ENCODE measurements at regions not wholly inside any gene's neighbourhood (a gene's known extent, or its start where the extent isn't known, plus 50 kb on each side); places are given as distances from the start of the nearest gene placed in this dataset.

- no peaks in the 10 kb centered on the region for H3K9me3 ChIP-seq
- no peak overlapping the region for H3K27ac ChIP-seq
- FAIRE-seq (no peak), DNase-seq (ENCODE audit: low read depth in 1 of 2, low spot score in 1 of 2) (no peak), ATAC-seq (no peak)
- 89% methylated on average over 2 of the region's 2 CpGs for WGBS (ENCODE audit: missing lambda C conversion rate)
- H3K4me3 ChIP-seq: no peak overlapping the region
- no peaks in the 10 kb centered on the region for H3K4me1 ChIP-seq
- CTCF ChIA-PET: interaction anchor here (0.7 kb wide), 1 partner anchor 114 kb away, joined by 3 read pairs; no protein-coding TSS in a partner anchor
- TF ChIP-seq MAFK (IDR thresholded peaks at IDR 0.05; ENCODE audit: partially characterized antibody) (no peak), NR3C1 (IDR thresholded peaks at IDR 0.05) (no peak), RARB (CRISPR knock-in tag; IDR thresholded peaks at IDR 0.05) (no peak)
- H3K4me2 ChIP-seq: no peak overlapping the region
- POLR2A ChIA-PET: no interaction called here
Observed at GRCh38 chr12:83689333-83689732, 1002.6 kb downstream of the TMTC2 start.

- ChIA-PET CTCF (no interaction called here), POLR2A (no interaction called here)
- Histone ChIP-seq H3K4me3 (no peak overlapping the region), H3K9me3 (no peaks in the 10 kb centered on the region), H3K4me1 (no peaks in the 10 kb centered on the region), H3K27ac (no peak overlapping the region), H3K4me2 (no peak overlapping the region)
- no peak for DNase-seq (ENCODE audit: low read depth in 1 of 2, low spot score in 1 of 2)
- WGBS (ENCODE audit: missing lambda C conversion rate): 70% methylated on average over 5 of the region's 5 CpGs
- TF ChIP-seq BCL3 (IDR thresholded peaks at IDR 0.05) (no peak), EHF (CRISPR knock-in tag; IDR thresholded peaks at IDR 0.05) (no peak), TFCP2L1 (CRISPR knock-in tag; IDR thresholded peaks at IDR 0.05) (no peak), CBX8 (IDR thresholded peaks at IDR 0.05) (no peak), HMGXB4 (CRISPR knock-in tag; IDR thresholded peaks at IDR 0.05; ENCODE audit: borderline replicate concordance) (no peak), E2F6 (IDR thresholded peaks at IDR 0.05; ENCODE audit: borderline replicate concordance, low read depth) (no peak), NFE2L2 (conservative IDR thresholded peaks at IDR 0.05; ENCODE audit: low read length) (no peak), ZFP36 (IDR thresholded peaks at IDR 0.05; ENCODE audit: borderline replicate concordance, partially characterized antibody) (no peak), KDM5A (IDR thresholded peaks at IDR 0.05) (no peak), ATOH8 (CRISPR knock-in tag; IDR thresholded peaks at IDR 0.05; ENCODE audit: low read depth) (no peak), HOXB5 (CRISPR knock-in tag; IDR thresholded peaks at IDR 0.05) (no peak), HEYL (CRISPR knock-in tag; IDR thresholded peaks at IDR 0.05) (no peak), RNF2 (IDR thresholded peaks at IDR 0.05; ENCODE audit: borderline replicate concordance, low read depth) (no peak), CHD4 (IDR thresholded peaks at IDR 0.05; ENCODE audit: borderline replicate concordance) (no peak), CHD2 (IDR thresholded peaks at IDR 0.05; ENCODE audit: low read length, partially characterized antibody) (no peak), HES2 (IDR thresholded peaks at IDR 0.05) (no peak), JUN (IDR thresholded peaks at IDR 0.05) (no peak), JUNB (IDR thresholded peaks at IDR 0.05) (no peak)
- ATAC-seq: no peak
- FAIRE-seq: no peak
Observed at GRCh38 chr12:83676781-83677295, 990.1 kb downstream of the TMTC2 start.

GRCh38 chr12:83666690-83667089, 980.0 kb downstream of the TMTC2 start:
- Histone ChIP-seq H3K9me3 (no peaks in the 10 kb centered on the region; the same call in 2 of the 3 replicates), H3K4me1 (no peaks in the 10 kb centered on the region), H3K4me2 (no peak overlapping the region), H3K4me3 (no peak overlapping the region), H3K27ac (no peak overlapping the region)
- DNase-seq (ENCODE audit: low read depth in 1 of 2, low spot score in 1 of 2) (no peak), ATAC-seq (no peak), FAIRE-seq (no peak)
- 5% methylated on average over 2 of the region's 2 CpGs for WGBS (ENCODE audit: missing lambda C conversion rate)
- ChIA-PET CTCF (no interaction called here), POLR2A (no interaction called here)
- TF ChIP-seq HEYL (CRISPR knock-in tag; IDR thresholded peaks at IDR 0.05): no peak
- TF ChIP-seq RNF2 (IDR thresholded peaks at IDR 0.05; ENCODE audit: borderline replicate concordance, low read depth): no peak
- no peak for TF ChIP-seq FOSL2 (IDR thresholded peaks at IDR 0.05)
- no peak for TF ChIP-seq FOSL2 (CRISPR knock-in tag; IDR thresholded peaks at IDR 0.05)
- TF ChIP-seq RARB (CRISPR knock-in tag; IDR thresholded peaks at IDR 0.05): no peak
- no peak for TF ChIP-seq CHD4 (IDR thresholded peaks at IDR 0.05; ENCODE audit: borderline replicate concordance)
- no peak for TF ChIP-seq GATA3 (IDR thresholded peaks at IDR 0.05; ENCODE audit: borderline replicate concordance)
- no peak for TF ChIP-seq NFE2L2 (conservative IDR thresholded peaks at IDR 0.05; ENCODE audit: low read length)
- TF ChIP-seq NPAS2 (CRISPR knock-in tag; IDR thresholded peaks at IDR 0.05; ENCODE audit: borderline replicate concordance): no peak
- no peak for TF ChIP-seq E2F6 (IDR thresholded peaks at IDR 0.05; ENCODE audit: borderline replicate concordance, low read depth)
- TF ChIP-seq TFCP2L1 (CRISPR knock-in tag; IDR thresholded peaks at IDR 0.05): no peak
- TF ChIP-seq NR3C1 (IDR thresholded peaks at IDR 0.05): no peak
- TF ChIP-seq HMGXB4 (CRISPR knock-in tag; IDR thresholded peaks at IDR 0.05; ENCODE audit: borderline replicate concordance): no peak
- no peak for TF ChIP-seq POLR2A (IDR thresholded peaks at IDR 0.05; ENCODE audit: low read length)
- TF ChIP-seq FOSB (CRISPR knock-in tag; IDR thresholded peaks at IDR 0.05): no peak
- no peak for TF ChIP-seq HOXA7 (CRISPR knock-in tag; IDR thresholded peaks at IDR 0.05)

Measured in A549 (cell line).